Ovary (tissue), 3 donors: ENCODE measurements at regions not wholly inside any gene's neighbourhood (a gene's known extent, or its start where the extent isn't known, plus 50 kb on each side); places are given as distances from the start of the nearest gene placed in this dataset.

ENCODE experiments used
- POLR2A ChIP-seq: fragments of 450-650 bp; IDR thresholded peaks from one replicate; pipeline ENCODE4 v1.6.1; 2017; ENCODE audit warnings: antibody characterized with exemption, mild to moderate bottlenecking, moderate library complexity
- TF ChIP-seq, protein P1 (sequence below), 3 donors: fragments of 450-650 bp in 2 of 3; fragments of 200-600 bp in 1 of 3; IDR thresholded peaks; one replicate each; pipeline versions ENCODE4 v1.5.1 to v1.8.0; 2016 to 2022; ENCODE audit warnings: antibody characterized with exemption in 3 of 3, mild to moderate bottlenecking in 1 of 3
- donor health status: DM: no; HTN: no; CAD: no.

DNA sequence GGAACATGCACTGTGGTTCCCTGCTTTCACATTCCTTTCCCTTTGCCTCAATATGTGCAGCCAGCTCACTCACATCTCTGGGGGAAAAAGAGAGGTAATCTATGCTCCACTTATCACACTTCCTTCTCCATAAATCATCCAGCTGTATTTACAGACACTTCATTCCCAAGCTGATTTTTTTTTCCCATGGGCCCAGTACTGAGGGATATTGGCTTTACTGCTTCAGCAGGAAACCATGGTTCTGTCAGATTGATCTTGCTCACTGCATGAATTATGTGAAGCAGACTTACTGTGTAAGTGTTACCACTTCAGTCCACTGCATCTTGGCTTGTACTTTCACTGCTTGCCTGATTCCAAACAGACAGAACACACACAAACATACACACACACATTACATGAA lies 555.6 kb downstream of the CCER1 start:
- TF ChIP-seq, protein P1, sequence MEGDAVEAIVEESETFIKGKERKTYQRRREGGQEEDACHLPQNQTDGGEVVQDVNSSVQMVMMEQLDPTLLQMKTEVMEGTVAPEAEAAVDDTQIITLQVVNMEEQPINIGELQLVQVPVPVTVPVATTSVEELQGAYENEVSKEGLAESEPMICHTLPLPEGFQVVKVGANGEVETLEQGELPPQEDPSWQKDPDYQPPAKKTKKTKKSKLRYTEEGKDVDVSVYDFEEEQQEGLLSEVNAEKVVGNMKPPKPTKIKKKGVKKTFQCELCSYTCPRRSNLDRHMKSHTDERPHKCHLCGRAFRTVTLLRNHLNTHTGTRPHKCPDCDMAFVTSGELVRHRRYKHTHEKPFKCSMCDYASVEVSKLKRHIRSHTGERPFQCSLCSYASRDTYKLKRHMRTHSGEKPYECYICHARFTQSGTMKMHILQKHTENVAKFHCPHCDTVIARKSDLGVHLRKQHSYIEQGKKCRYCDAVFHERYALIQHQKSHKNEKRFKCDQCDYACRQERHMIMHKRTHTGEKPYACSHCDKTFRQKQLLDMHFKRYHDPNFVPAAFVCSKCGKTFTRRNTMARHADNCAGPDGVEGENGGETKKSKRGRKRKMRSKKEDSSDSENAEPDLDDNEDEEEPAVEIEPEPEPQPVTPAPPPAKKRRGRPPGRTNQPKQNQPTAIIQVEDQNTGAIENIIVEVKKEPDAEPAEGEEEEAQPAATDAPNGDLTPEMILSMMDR (IDR thresholded peaks at IDR 0.05) = no peak
- TF ChIP-seq POLR2A = no peak
